Mesendoderm (in vitro differentiated cells): ENCODE measurements at regions not wholly inside any gene's neighbourhood (a gene's known extent, or its start where the extent isn't known, plus 50 kb on each side); places are given as distances from the start of the nearest gene placed in this dataset.
A peak's percentile ranks its signal among the peaks of the same experiment; 100 is the strongest.

Experiments used
- DNase-seq: peaks from one replicate; pipeline ENCODE4 v3.0.0; 2013
- H2AK5ac ChIP-seq: 2 replicates; pipeline ENCODE4 v1.6.1; 2013; ENCODE audit warnings: low read length, inconsistent platforms
- H2BK120ac ChIP-seq: 2 replicates; pipeline ENCODE4 v1.6.1; 2013; ENCODE audit warnings: low read depth, mild to moderate bottlenecking, low read length, moderate library complexity, mixed read lengths
- H2BK15ac ChIP-seq: replicated peaks from 2 replicates; pipeline ENCODE4 v1.6.1; 2013; ENCODE audit warnings: low read depth, mild to moderate bottlenecking, moderate library complexity
- H2BK5ac ChIP-seq: 2 replicates; pipeline ENCODE4 v1.6.1; 2013; ENCODE audit warnings: low read length, inconsistent platforms
- H3K18ac ChIP-seq: 2 replicates; pipeline ENCODE4 v1.6.1; 2013; ENCODE audit warnings: mild to moderate bottlenecking, low read length, mixed read lengths
- H3K23ac ChIP-seq: one replicate; pipeline ENCODE4 v1.6.1; 2013; ENCODE audit warnings: low read length
- H3K27ac ChIP-seq: 2 replicates; pipeline ENCODE4 v1.5.1; 2013; ENCODE audit warnings: low read depth, mild to moderate bottlenecking, inconsistent platforms, low read length, moderate library complexity
- H3K27me3 ChIP-seq: 2 replicates; pipeline ENCODE4 v1.6.1; 2013; ENCODE audit warnings: low read length, control low read depth, mild to moderate bottlenecking, inconsistent platforms; ENCODE audit not compliant: insufficient read depth, poor library complexity
- H3K36me3 ChIP-seq: 2 replicates; pipeline ENCODE4 v1.6.1; 2013; ENCODE audit warnings: low read length, inconsistent platforms; ENCODE audit not compliant: control insufficient read depth, insufficient read depth
- H3K4ac ChIP-seq: one replicate; pipeline ENCODE4 v1.6.1; 2013; ENCODE audit warnings: low read depth, mild to moderate bottlenecking, low read length, moderate library complexity
- H3K4me1 ChIP-seq: 2 replicates; pipeline ENCODE4 v1.6.1; 2013; ENCODE audit warnings: low read depth, low read length, inconsistent platforms; ENCODE audit not compliant: control insufficient read depth
- H3K4me2 ChIP-seq: 2 replicates; pipeline ENCODE4 v1.6.1; 2013; ENCODE audit warnings: low read length
- H3K4me3 ChIP-seq: 2 replicates; pipeline ENCODE4 v1.5.1; 2013; ENCODE audit warnings: mild to moderate bottlenecking, low read length
- H3K56ac ChIP-seq: one replicate; pipeline ENCODE4 v1.6.1; 2013; ENCODE audit warnings: low read length
- H3K79me1 ChIP-seq: 2 replicates; pipeline ENCODE4 v1.6.1; 2013; ENCODE audit warnings: low read length, inconsistent platforms
- H3K79me2 ChIP-seq: 2 replicates; pipeline ENCODE4 v1.6.1; 2013; ENCODE audit warnings: mild to moderate bottlenecking, low read length; ENCODE audit not compliant: control insufficient read depth, insufficient read depth
- H3K9ac ChIP-seq: 2 replicates; pipeline ENCODE4 v1.6.1; 2013; ENCODE audit warnings: low read length, inconsistent platforms
- H4K5ac ChIP-seq: one replicate; pipeline ENCODE4 v1.6.1; 2013; ENCODE audit warnings: low read length
- H4K8ac ChIP-seq: one replicate; pipeline ENCODE4 v1.6.1; 2013; ENCODE audit warnings: low read depth, mild to moderate bottlenecking, control low read depth, low read length, moderate library complexity
- WGBS: extraction: QIAGEN DNeasy Blood & Tissue Kit; methylation state at CpG from one replicate; pipeline ENCODE4 v1.1.7; 2013; ENCODE audit warnings: low lambda C conversion rate, missing lambda C conversion rate; ENCODE audit not compliant: insufficient coverage; ENCODE audit errors: extremely low coverage; 5-methylcytosine and 5-hydroxymethylcytosine counted together

- no peak overlapping the region for H3K4ac ChIP-seq
- no peaks in the 10 kb centered on the region for H3K36me3 ChIP-seq
- no peak overlapping the region for H3K4me3 ChIP-seq
- no peak overlapping the region for H2BK15ac ChIP-seq
- no peak overlapping the region for H3K18ac ChIP-seq
- no peak overlapping the region for H3K23ac ChIP-seq
- no peak overlapping the region for H2AK5ac ChIP-seq
- no peaks in the 10 kb centered on the region for H3K4me1 ChIP-seq
- H3K27me3 ChIP-seq = no peaks in the 10 kb centered on the region
- H4K5ac ChIP-seq = no peak overlapping the region
- H3K9ac ChIP-seq = no peak overlapping the region
- no CpG with 5 or more reads among the region's 13 CpGs for WGBS
- H3K56ac ChIP-seq = no peak overlapping the region
- no peak overlapping the region for H3K27ac ChIP-seq
- no peak for DNase-seq
- no peak overlapping the region for H2BK120ac ChIP-seq
- no peak overlapping the region for H4K8ac ChIP-seq
- H3K79me2 ChIP-seq = no peaks in the 10 kb centered on the region
- no peak overlapping the region for H2BK5ac ChIP-seq
- H3K79me1 ChIP-seq = no peaks in the 10 kb centered on the region
- H3K4me2 ChIP-seq = no peak overlapping the region
Observed at GRCh38 chr17:79396696-79397095, 214.2 kb downstream of the RBFOX3 start.

GRCh38 chr17:79395545-79395944 is 215.3 kb downstream of the RBFOX3 start:
- no peak overlapping the region for H3K9ac ChIP-seq
- H3K27me3 ChIP-seq = no peaks in the 10 kb centered on the region
- H3K4me3 ChIP-seq = no peak overlapping the region
- H3K4ac ChIP-seq = no peak overlapping the region
- no peak overlapping the region for H4K5ac ChIP-seq
- H2AK5ac ChIP-seq = no peak overlapping the region
- no peaks in the 10 kb centered on the region for H3K79me2 ChIP-seq
- H3K4me2 ChIP-seq = no peak overlapping the region
- H3K36me3 ChIP-seq = no peaks in the 10 kb centered on the region
- H4K8ac ChIP-seq = no peak overlapping the region
- H3K18ac ChIP-seq = no peak overlapping the region
- DNase-seq = no peak
- H3K23ac ChIP-seq = no peak overlapping the region
- H3K79me1 ChIP-seq = no peaks in the 10 kb centered on the region
- H3K56ac ChIP-seq = no peak overlapping the region
- H2BK120ac ChIP-seq = no peak overlapping the region
- no CpG with 5 or more reads among the region's 13 CpGs for WGBS
- H3K4me1 ChIP-seq = no peaks in the 10 kb centered on the region
- no peak overlapping the region for H3K27ac ChIP-seq
- no peak overlapping the region for H2BK5ac ChIP-seq
- H2BK15ac ChIP-seq = no peak overlapping the region

DNA sequence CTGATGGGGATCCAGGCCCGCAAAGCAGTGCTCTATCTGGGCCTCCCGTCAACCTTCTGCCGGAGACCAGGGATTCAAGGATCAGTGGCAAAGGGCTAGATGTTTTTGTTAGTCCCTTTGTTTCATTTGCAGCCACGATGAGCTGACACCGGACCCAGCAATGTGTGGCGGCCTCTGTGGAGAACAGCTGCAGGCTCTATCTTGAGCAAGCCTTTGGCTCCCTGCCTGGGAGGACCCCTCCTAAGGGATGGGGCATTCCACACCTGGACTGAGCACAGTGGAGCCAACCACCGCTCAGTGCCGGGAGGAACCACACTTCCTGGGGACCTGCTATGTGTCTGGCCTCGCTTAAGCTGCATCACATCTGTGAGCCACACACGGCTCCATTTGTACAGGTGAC is 215.8 kb downstream of the RBFOX3 start:
- no peaks in the 10 kb centered on the region for H3K27me3 ChIP-seq

GRCh38 chr17:79393358-79394052 is 217.3 kb downstream of the RBFOX3 start:
- H3K4me1 ChIP-seq = no peaks in the 10 kb centered on the region
- no peak overlapping the region for H2AK5ac ChIP-seq
- no peaks in the 10 kb centered on the region for H3K79me2 ChIP-seq
- no CpG with 5 or more reads among the region's 31 CpGs for WGBS
- no peak overlapping the region for H2BK5ac ChIP-seq
- no peaks in the 10 kb centered on the region for H3K79me1 ChIP-seq
- H3K27ac ChIP-seq = no peak overlapping the region
- no peaks in the 10 kb centered on the region for H3K36me3 ChIP-seq
- no peak overlapping the region for H3K18ac ChIP-seq
- no peak overlapping the region for H4K8ac ChIP-seq
- H3K4me3 ChIP-seq = no peak overlapping the region
- no peak overlapping the region for H3K4me2 ChIP-seq
- H3K4ac ChIP-seq = no peak overlapping the region
- H3K23ac ChIP-seq = no peak overlapping the region
- H2BK120ac ChIP-seq = no peak overlapping the region
- DNase-seq = peak; percentile 68
- H2BK15ac ChIP-seq = no peak overlapping the region
- no peak overlapping the region for H4K5ac ChIP-seq
- H3K27me3 ChIP-seq = no peaks in the 10 kb centered on the region
- H3K56ac ChIP-seq = no peak overlapping the region
- H3K9ac ChIP-seq = no peak overlapping the region

More for the DNA sequence above, 215.8 kb downstream of the RBFOX3 start:
- Histone ChIP-seq H3K79me2 (no peaks in the 10 kb centered on the region), H3K4me3 (no peak overlapping the region), H3K9ac (no peak overlapping the region), H3K56ac (no peak overlapping the region), H4K5ac (no peak overlapping the region), H3K4me2 (no peak overlapping the region), H3K27ac (no peak overlapping the region), H4K8ac (no peak overlapping the region), H2BK120ac (no peak overlapping the region), H3K18ac (no peak overlapping the region), H3K23ac (no peak overlapping the region), H3K4ac (no peak overlapping the region), H3K4me1 (no peaks in the 10 kb centered on the region), H2BK5ac (no peak overlapping the region), H2BK15ac (no peak overlapping the region), H3K79me1 (no peaks in the 10 kb centered on the region), H3K36me3 (no peaks in the 10 kb centered on the region), H2AK5ac (no peak overlapping the region)
- no peak for DNase-seq
- no CpG with 5 or more reads among the region's 10 CpGs for WGBS

GRCh38 chr17:79392598-79392997 is 218.3 kb downstream of the RBFOX3 start:
- Histone ChIP-seq H2BK5ac (no peak overlapping the region), H4K5ac (no peak overlapping the region), H2BK15ac (no peak overlapping the region), H2BK120ac (no peak overlapping the region), H2AK5ac (no peak overlapping the region), H4K8ac (no peak overlapping the region), H3K36me3 (no peaks in the 10 kb centered on the region), H3K27me3 (no peaks in the 10 kb centered on the region), H3K79me1 (no peaks in the 10 kb centered on the region), H3K4me2 (no peak overlapping the region), H3K4me1 (no peaks in the 10 kb centered on the region), H3K18ac (no peak overlapping the region), H3K79me2 (no peaks in the 10 kb centered on the region), H3K9ac (no peak overlapping the region), H3K23ac (no peak overlapping the region), H3K27ac (no peak overlapping the region), H3K4me3 (no peak overlapping the region), H3K56ac (no peak overlapping the region), H3K4ac (no peak overlapping the region)
- no peak for DNase-seq
- no CpG with 5 or more reads among the region's 5 CpGs for WGBS
